ENCODE measurements at regions not wholly inside any gene's neighbourhood (a gene's known extent, or its start where the extent isn't known, plus 50 kb on each side); places are given as distances from the start of the nearest gene placed in this dataset.

GRCh38 chr9:75664597-75664996 is 225.9 kb upstream of the PCSK5 start:
- H3K27me3 ChIP-seq (ENCODE audit: insufficient read depth, low read depth): peaks cover 12% of the 10 kb centered on the region; the same call in 1 of the 2 replicates
- H3K4me3 ChIP-seq: no peak overlapping the region
- H3K27ac ChIP-seq: no peak overlapping the region
- no peak for DNase-seq
- CTCF ChIA-PET: no interaction called here
- no peak overlapping the region for H3K4me2 ChIP-seq
- intact Hi-C loops (cut with micrococcal nuclease; ENCODE audit: unreplicated experiment): no loop called here
- POLR2A ChIA-PET (ENCODE audit: unreplicated experiment): no interaction called here
- no peaks in the 10 kb centered on the region for H3K36me3 ChIP-seq (ENCODE audit: low read depth)
- H2AFZ ChIP-seq: no peak overlapping the region
- H3K9me2 ChIP-seq (ENCODE audit: insufficient read depth): no peaks in the 10 kb centered on the region
- no peaks in the 10 kb centered on the region for H3K79me2 ChIP-seq (ENCODE audit: low read depth)
- no TSS peak for BruUV-seq (replicated peaks)
- TF ChIP-seq EZH2 (IDR thresholded peaks at IDR 0.05; ENCODE audit: low read depth) (no peak), CTCF (conservative IDR thresholded peaks at IDR 0.05) (no peak)
- no peaks in the 10 kb centered on the region for H3K9me3 ChIP-seq (ENCODE audit: insufficient read depth, low read depth)
- no peaks in the 10 kb centered on the region for H4K20me1 ChIP-seq (ENCODE audit: insufficient read depth)
- H3F3A ChIP-seq (ENCODE audit: insufficient read depth, low read depth): no peaks in the 10 kb centered on the region
- no peaks in the 10 kb centered on the region for H3K4me1 ChIP-seq (replicated peaks; ENCODE audit: insufficient read depth)

- H2AFZ ChIP-seq: no peak overlapping the region
- ChIA-PET POLR2A (ENCODE audit: unreplicated experiment) (no interaction called here), CTCF (interaction anchor here (0.6 kb wide), 1 partner anchor 66 kb away, joined by 3 read pairs; no protein-coding TSS in a partner anchor)
- H3K9me2 ChIP-seq (ENCODE audit: insufficient read depth): no peaks in the 10 kb centered on the region
- peaks cover 12% of the 10 kb centered on the region; the same call in 1 of the 2 replicates for H3K27me3 ChIP-seq (ENCODE audit: insufficient read depth, low read depth)
- H3K36me3 ChIP-seq (ENCODE audit: low read depth): no peaks in the 10 kb centered on the region
- TF ChIP-seq CTCF (conservative IDR thresholded peaks at IDR 0.05) (no peak), EZH2 (IDR thresholded peaks at IDR 0.05; ENCODE audit: low read depth) (no peak)
- H3K4me3 ChIP-seq: no peak overlapping the region
- H3K79me2 ChIP-seq (ENCODE audit: low read depth): no peaks in the 10 kb centered on the region
- H3F3A ChIP-seq (ENCODE audit: insufficient read depth, low read depth): no peaks in the 10 kb centered on the region
- DNase-seq: no peak
- no peaks in the 10 kb centered on the region for H3K4me1 ChIP-seq (replicated peaks; ENCODE audit: insufficient read depth)
- no peak overlapping the region for H3K4me2 ChIP-seq
- intact Hi-C loops (cut with micrococcal nuclease; ENCODE audit: unreplicated experiment): no loop called here
- no peaks in the 10 kb centered on the region for H4K20me1 ChIP-seq (ENCODE audit: insufficient read depth)
- H3K9me3 ChIP-seq (ENCODE audit: insufficient read depth, low read depth): no peaks in the 10 kb centered on the region
- no TSS peak for BruUV-seq (replicated peaks)
- H3K27ac ChIP-seq: no peak overlapping the region
Observed at GRCh38 chr9:75666856-75667554, 223.5 kb upstream of the PCSK5 start.

GRCh38 chr9:75669721-75670120 is 220.8 kb upstream of the PCSK5 start:
- intact Hi-C loops (cut with micrococcal nuclease; ENCODE audit: unreplicated experiment): no loop called here
- BruUV-seq (replicated peaks): no TSS peak
- no peaks in the 10 kb centered on the region for H4K20me1 ChIP-seq (ENCODE audit: insufficient read depth)
- no peak for TF ChIP-seq EZH2 (IDR thresholded peaks at IDR 0.05; ENCODE audit: low read depth)
- no peak for TF ChIP-seq CTCF (conservative IDR thresholded peaks at IDR 0.05)
- no peak overlapping the region for H2AFZ ChIP-seq
- no peak overlapping the region for H3K27ac ChIP-seq
- H3K4me2 ChIP-seq: no peak overlapping the region
- peaks cover 12% of the 10 kb centered on the region; the same call in 1 of the 2 replicates for H3K27me3 ChIP-seq (ENCODE audit: insufficient read depth, low read depth)
- CTCF ChIA-PET: no interaction called here
- H3K79me2 ChIP-seq (ENCODE audit: low read depth): no peaks in the 10 kb centered on the region
- H3K36me3 ChIP-seq (ENCODE audit: low read depth): no peaks in the 10 kb centered on the region
- no peak overlapping the region for H3K4me3 ChIP-seq
- H3K9me3 ChIP-seq (ENCODE audit: insufficient read depth, low read depth): no peaks in the 10 kb centered on the region
- DNase-seq: no peak
- POLR2A ChIA-PET (ENCODE audit: unreplicated experiment): no interaction called here
- no peaks in the 10 kb centered on the region for H3F3A ChIP-seq (ENCODE audit: insufficient read depth, low read depth)
- H3K4me1 ChIP-seq (replicated peaks; ENCODE audit: insufficient read depth): no peaks in the 10 kb centered on the region
- no peaks in the 10 kb centered on the region for H3K9me2 ChIP-seq (ENCODE audit: insufficient read depth)
